ENCODE measurements at regions not wholly inside any gene's neighbourhood (a gene's known extent, or its start where the extent isn't known, plus 50 kb on each side); places are given as distances from the start of the nearest gene placed in this dataset.

- no peaks in the 10 kb centered on the region for H3K27me3 ChIP-seq (ENCODE audit: control insufficient read depth in 1 of 2, insufficient read depth in 2 of 2, low read length in 2 of 2)
- peaks cover 19% of the 10 kb centered on the region; the same call in 1 of the 2 replicates for H3K9me3 ChIP-seq (ENCODE audit: low read length)
- no peak overlapping the region for H2AFZ ChIP-seq (ENCODE audit: low read length)
- TF ChIP-seq SRSF9 (IDR thresholded peaks at IDR 0.05; ENCODE audit: borderline replicate concordance, insufficient read depth, low read depth, low read length, poor library complexity, severe bottlenecking) (no peak), GATA4 (IDR thresholded peaks at IDR 0.05; ENCODE audit: borderline replicate concordance, low read depth) (no peak), ZNF337 (CRISPR knock-in tag; IDR thresholded peaks at IDR 0.05; ENCODE audit: borderline replicate concordance, low read depth) (no peak), JUNB (CRISPR knock-in tag; IDR thresholded peaks at IDR 0.05; ENCODE audit: borderline replicate concordance) (no peak), ZKSCAN5 (CRISPR knock-in tag; IDR thresholded peaks at IDR 0.05) (no peak), FLYWCH1 (CRISPR knock-in tag; IDR thresholded peaks at IDR 0.05) (no peak), TBX2 (CRISPR knock-in tag; IDR thresholded peaks at IDR 0.05; ENCODE audit: borderline replicate concordance) (no peak), ZNF615 (CRISPR knock-in tag; IDR thresholded peaks at IDR 0.05; ENCODE audit: borderline replicate concordance) (no peak), ZNF605 (CRISPR knock-in tag; IDR thresholded peaks at IDR 0.05) (no peak), HNRNPL (IDR thresholded peaks at IDR 0.05; ENCODE audit: low read depth, low read length) (no peak), HNRNPH1 (optimal IDR thresholded peaks at IDR 0.05; ENCODE audit: low read depth, low read length) (no peak), TFDP1 (CRISPR knock-in tag; IDR thresholded peaks at IDR 0.05; ENCODE audit: borderline replicate concordance) (no peak), ZNF557 (CRISPR knock-in tag; IDR thresholded peaks at IDR 0.05) (no peak), ZNF660 (CRISPR knock-in tag; IDR thresholded peaks at IDR 0.05; ENCODE audit: borderline replicate concordance, low read depth) (no peak), ZBTB14 (CRISPR knock-in tag; IDR thresholded peaks at IDR 0.05) (no peak)
- TF ChIP-seq, protein P1, sequence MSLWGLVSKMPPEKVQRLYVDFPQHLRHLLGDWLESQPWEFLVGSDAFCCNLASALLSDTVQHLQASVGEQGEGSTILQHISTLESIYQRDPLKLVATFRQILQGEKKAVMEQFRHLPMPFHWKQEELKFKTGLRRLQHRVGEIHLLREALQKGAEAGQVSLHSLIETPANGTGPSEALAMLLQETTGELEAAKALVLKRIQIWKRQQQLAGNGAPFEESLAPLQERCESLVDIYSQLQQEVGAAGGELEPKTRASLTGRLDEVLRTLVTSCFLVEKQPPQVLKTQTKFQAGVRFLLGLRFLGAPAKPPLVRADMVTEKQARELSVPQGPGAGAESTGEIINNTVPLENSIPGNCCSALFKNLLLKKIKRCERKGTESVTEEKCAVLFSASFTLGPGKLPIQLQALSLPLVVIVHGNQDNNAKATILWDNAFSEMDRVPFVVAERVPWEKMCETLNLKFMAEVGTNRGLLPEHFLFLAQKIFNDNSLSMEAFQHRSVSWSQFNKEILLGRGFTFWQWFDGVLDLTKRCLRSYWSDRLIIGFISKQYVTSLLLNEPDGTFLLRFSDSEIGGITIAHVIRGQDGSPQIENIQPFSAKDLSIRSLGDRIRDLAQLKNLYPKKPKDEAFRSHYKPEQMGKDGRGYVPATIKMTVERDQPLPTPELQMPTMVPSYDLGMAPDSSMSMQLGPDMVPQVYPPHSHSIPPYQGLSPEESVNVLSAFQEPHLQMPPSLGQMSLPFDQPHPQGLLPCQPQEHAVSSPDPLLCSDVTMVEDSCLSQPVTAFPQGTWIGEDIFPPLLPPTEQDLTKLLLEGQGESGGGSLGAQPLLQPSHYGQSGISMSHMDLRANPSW (CRISPR knock-in tag; IDR thresholded peaks at IDR 0.05; ENCODE audit: borderline replicate concordance), result no peak
- TF ChIP-seq, protein P2, sequence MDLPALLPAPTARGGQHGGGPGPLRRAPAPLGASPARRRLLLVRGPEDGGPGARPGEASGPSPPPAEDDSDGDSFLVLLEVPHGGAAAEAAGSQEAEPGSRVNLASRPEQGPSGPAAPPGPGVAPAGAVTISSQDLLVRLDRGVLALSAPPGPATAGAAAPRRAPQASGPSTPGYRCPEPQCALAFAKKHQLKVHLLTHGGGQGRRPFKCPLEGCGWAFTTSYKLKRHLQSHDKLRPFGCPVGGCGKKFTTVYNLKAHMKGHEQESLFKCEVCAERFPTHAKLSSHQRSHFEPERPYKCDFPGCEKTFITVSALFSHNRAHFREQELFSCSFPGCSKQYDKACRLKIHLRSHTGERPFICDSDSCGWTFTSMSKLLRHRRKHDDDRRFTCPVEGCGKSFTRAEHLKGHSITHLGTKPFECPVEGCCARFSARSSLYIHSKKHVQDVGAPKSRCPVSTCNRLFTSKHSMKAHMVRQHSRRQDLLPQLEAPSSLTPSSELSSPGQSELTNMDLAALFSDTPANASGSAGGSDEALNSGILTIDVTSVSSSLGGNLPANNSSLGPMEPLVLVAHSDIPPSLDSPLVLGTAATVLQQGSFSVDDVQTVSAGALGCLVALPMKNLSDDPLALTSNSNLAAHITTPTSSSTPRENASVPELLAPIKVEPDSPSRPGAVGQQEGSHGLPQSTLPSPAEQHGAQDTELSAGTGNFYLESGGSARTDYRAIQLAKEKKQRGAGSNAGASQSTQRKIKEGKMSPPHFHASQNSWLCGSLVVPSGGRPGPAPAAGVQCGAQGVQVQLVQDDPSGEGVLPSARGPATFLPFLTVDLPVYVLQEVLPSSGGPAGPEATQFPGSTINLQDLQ (CRISPR knock-in tag; IDR thresholded peaks at IDR 0.05), result no peak
- no peak overlapping the region for H3K4me2 ChIP-seq (ENCODE audit: low read depth, low read length)
- H3K4me1 ChIP-seq (ENCODE audit: insufficient read depth, low read length), result no peaks in the 10 kb centered on the region
- H3K79me2 ChIP-seq (ENCODE audit: insufficient read depth, low read length), result no peaks in the 10 kb centered on the region
- BruUV-seq (replicated peaks), result no TSS peak
- no peak for FAIRE-seq
- in situ Hi-C loops (cut with HindIII; ENCODE audit: extremely low pct_ligation_motif_present, low pct_unique_long_range_greater_than_20kb) (no loop called here), intact Hi-C loops (cut with micrococcal nuclease; ENCODE audit: unreplicated experiment) (no loop called here)
- ATAC-seq, result no peak
- no peak overlapping the region for H3K27ac ChIP-seq (ENCODE audit: extremely low read length, insufficient read depth, low read length)
- DNase-seq (ENCODE audit: low spot score), result no peak
- CTCF ChIA-PET (ENCODE audit: low intra/inter-chr PET ratio, low total read pairs), result no interaction called here
- H4K20me1 ChIP-seq (ENCODE audit: insufficient read depth, low read length), result no peaks in the 10 kb centered on the region
- H3K9ac ChIP-seq (ENCODE audit: insufficient read depth, low read depth, low read length), result no peak overlapping the region
- no peak overlapping the region for H3K4me3 ChIP-seq (replicated peaks in 1 of 3; ENCODE audit: insufficient read depth in 1 of 3, low read depth in 2 of 3, low read length in 3 of 3)
- POLR2A ChIA-PET, result no interaction called here
- no peaks in the 10 kb centered on the region for H3K36me3 ChIP-seq (replicated peaks in 1 of 2; ENCODE audit: control insufficient read depth in 1 of 2, insufficient read depth in 2 of 2, low read length in 2 of 2)
Observed at GRCh38 chr12:47437570-47437969, 268.3 kb downstream of the RPAP3 start.

All from HepG2 (cell line).